Activated CD4-positive, alpha-beta T cell treated with anti-CD3 and anti-CD28 coated beads, Interleukin-2, amount 50 U/mL, for 4 hours (primary cell): ENCODE measurements at regions not wholly inside any gene's neighbourhood (a gene's known extent, or its start where the extent isn't known, plus 50 kb on each side); places are given as distances from the start of the nearest gene placed in this dataset.

ENCODE experiments used
- DNase-seq, 2 experiments: peaks; one replicate each; pipeline ENCODE4 v3.0.0-alpha.2; 2020

DNA sequence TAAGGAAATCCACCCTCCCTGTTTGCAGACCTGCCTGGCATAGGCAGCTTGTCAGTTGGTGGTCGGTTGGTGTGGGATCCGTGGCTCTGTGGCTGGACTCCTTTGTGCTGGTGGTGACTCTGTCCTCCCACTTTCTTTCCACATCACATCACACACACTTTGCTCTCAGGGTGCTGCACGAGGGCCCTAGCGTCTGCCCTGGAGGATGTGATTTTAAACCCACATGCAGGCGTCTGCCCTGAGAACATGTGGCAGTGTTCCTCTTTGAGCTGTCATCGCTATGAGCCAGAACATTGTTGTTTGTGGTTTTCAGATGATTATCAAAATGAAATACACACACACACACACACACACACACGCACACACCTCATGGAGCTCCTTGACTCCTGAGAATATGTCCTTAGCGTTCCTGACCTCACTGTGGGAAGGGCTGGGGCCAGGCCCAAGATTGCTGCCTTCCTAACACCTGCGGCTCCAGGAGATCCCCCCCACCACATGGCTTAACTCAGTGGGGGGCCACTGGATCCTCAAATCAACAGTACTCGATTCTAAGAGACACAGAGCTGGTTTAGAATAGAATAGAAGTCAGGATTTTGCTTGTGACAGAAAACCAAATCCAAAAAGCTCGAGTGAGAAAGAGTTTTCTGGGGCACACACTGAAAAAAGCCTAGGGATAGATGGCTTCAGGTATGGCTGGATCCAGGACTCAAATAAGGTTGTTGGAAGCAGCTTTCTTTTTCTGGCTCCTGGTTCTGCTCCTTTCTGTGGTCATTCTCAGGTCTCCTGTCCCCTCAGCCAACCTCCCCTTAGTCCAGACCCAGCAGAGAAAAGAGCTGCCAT lies 54.8 kb downstream of the RTP5 start:
- DNase-seq: no peak

DNA sequence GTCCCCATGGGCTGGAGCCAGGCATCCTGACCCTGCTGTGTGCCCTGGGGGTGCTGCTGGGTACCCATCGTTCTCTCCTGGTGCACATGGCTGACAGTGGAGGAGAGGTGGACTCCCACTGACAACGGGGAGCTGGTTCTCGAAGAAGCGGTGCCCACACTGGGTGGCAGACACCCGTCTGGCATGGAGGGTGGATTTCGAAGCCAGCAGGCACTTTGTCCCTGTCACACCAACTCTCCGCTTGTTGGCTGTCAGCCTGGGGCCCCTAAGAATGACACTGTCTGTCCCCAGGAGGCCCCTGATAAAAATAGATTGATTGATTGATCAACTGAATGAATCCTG lies 55.4 kb downstream of the RTP5 start:
- DNase-seq: no peak

DNA sequence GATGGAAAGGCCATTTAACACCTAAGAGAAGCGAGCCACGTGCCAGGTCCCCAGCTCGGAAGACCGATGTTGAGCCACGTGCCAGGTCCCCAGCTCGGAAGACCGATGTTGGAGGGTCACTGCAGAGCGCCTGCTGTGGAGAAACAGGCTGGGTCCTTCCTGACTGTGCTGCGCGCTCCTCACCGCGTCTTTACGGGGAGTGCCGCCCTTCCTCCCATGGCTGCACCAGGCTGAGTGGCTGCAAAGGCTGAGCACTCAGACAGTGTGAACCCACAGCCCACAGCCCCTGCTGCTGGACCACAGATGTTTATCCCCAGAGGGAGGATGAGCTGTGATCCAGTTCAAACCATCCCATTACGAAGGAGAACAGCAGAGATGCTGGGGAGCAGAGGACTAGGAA lies 55.7 kb downstream of the RTP5 start:
- DNase-seq: no peak

DNA sequence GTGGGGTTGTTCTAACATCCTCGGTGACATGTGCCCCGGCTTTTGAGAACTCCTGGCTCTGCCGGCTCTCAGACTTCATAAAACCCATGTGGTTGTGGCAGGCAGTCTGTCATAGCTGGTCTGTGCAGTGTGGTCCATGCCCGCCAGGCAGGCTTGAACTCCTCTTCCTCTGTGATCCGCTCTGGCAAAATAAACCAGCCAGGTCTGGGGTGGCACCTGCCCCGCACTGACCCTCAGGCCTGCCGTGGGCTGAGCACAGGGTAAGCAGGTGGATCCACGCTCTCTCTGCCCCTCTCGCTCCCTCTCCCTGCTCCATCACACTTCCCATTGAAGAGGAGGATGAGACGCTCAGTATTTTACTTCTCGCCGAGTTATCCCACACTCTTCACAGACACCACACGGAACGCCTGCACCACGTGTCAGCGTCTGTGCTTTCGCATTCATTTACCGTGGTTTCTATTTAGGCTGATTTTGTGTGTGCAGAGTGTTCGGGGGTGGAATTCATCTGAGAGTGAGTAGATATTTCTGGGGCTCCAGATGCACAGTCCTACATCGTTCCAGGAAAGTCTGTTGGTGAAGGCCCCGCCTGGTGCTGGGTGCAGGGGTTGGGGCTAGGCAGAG lies 56.4 kb downstream of the RTP5 start:
- no peak for DNase-seq

DNA sequence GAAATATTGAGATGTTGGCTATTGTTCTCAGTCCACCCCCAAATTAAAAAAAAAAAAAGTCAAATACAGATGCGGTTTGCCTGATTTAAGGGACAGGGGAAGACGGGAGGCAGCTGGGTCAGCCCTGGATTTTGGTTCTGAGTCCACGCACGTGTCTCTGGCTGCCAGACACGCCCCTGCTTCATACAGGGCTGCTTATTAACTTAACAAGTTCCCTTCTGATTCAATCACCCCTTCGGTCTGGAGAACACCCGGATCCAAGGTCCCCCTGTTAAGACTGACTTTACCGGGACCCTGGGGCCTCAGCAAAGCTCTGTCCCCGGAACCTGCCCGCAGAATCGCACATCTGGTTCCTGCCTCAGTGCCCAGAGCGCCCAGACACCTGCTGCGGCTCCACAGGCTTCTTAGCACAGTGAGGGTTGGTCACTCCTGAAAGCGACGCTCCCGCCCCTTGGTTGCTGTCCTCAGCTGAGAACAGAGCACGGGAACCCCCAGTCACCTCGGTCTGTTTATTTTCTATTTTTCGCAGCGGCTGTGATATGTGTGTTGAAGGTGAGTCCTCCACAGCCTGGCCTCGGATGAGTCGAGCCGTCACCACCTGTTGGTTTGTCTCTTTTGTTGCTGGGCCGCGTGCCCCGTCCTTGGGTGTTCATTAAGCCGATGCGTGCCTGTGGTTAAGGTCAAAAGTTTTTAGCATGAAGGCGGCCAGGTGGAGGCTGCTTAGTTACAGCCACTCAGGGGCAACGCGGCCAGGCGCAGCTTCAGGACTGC lies 57.2 kb downstream of the RTP5 start:
- DNase-seq: no peak

DNA sequence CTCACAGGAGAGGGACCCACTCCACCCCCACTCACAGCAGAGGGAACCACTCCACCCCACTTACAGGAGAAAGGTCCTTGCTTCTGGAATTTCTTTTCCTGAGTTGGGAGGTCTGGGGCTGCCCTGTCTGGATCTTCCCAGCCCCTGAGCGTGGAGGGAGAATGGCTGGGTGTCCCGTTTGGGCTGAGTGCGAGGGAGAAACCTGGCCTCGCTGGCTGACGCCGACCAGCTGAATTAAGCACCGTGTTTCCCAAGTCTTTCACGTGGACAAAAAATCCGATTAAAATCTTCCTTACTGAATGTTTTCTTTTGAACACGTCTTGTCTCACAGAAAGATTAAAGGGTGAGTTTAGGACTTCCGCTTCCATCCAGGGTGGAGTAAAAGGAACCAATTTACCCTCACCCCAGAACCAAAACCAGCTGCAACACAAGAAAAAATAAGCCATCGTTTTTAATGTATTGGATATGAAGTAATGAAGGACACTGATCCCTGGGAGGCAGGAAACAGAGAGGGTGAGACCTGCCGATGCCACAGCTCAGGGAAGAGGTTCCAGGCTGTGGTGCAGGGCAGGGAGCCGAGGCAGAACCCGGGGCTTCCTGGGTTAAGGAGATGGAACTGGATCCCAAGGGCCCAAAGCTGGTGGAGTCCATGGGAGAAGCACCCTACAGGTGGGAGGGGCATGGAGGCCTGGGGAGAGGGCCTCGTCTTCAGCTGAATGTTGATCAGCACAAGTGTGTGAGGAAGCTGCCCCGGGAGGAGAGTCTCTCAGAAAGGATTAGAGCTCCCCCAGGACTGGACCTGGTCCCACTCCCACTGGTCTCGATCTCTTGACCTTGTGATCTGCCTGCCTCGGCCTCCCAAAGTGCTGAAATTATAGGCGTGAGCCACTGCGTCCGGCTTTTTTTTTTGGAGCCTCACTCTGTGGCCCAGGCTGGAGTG lies 60.3 kb downstream of the RTP5 start:
- no peak for DNase-seq

DNA sequence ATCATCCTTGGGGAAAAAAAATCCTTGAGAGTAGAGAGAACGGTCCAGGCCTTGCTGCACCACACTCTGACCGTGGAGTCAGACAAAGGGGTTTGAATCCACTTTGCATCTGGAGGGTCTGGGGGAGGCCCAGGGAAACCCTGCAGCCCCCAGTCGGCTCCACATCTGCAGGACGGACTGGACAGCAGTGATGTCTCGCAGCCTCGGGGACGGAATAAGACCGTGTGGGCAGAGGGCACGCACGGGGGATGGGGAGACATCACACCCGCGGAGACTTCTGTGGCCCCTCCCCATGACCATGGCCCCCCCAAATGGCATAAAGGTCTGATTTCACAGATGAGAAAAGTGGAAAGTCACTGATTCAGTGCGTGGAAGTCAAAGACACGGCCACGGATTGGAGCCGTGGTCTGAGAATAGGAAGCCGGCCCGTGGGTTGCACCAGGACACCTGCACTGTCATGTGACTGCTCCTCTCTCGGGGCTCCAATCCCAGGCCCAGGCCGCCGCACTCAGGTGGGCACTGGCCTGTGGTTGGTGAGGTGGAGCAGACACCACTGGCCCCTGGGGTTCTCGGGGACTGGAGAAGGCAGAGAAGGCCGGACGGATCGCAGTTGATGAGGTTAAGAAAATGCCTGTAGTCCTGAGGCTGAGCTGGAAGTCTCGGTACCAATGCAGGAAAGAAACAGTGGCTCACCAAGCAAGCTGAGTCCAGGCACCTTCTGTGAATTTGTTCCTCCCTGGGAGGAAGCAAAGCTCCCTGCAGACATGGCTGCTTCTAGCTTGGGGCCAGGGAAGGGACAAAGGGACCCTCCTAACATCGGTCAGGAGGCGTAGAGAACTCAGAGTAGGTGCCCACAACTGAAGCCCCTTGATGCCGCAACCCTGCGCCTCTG lies 61.8 kb downstream of the RTP5 start:
- no peak for DNase-seq

DNA sequence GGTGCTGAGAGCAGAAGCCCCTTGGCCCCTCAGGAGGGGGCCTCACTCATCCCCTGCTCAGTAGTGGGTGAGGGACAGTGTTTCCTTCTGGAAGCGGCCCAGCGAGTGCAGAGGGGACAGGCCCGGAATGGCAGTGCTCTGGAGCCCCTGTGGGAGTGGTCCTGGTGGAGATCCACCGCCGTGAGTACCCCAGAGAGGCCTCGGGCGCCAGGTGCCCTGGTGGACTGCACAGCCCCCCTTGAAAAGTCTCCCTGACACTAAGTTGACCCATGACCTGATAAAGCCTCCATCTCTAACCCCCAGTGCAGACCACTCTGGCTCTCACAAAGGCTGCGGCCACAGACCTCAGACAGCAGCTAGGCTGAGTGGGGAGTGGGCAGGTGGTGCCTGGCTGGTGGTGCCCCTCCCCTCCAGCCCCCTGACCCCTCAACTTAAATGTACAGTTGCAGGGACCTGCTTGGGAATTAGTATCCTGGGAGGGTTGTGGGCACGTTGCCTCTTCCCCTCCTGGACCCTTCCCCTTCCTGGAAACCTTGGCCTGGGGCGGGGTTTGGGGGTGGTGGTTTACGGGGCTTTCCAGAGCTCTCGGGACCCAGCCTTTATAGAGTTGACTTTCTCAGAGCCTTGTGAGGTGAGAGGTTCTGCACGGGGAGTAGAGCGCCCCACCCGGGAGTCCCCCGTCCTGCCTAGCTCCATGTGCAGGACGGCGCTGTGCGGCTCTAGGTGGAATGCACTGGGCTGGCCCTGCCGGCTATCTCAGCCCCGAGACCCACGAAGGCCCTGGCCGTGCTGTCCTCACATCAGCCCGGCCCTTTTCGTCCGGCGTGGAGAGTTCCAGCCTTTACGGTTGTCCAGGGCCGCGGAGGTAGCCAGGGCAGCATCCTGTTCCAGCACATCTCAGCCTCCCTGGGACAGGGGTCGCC lies 62.7 kb downstream of the RTP5 start:
- DNase-seq: no peak

DNA sequence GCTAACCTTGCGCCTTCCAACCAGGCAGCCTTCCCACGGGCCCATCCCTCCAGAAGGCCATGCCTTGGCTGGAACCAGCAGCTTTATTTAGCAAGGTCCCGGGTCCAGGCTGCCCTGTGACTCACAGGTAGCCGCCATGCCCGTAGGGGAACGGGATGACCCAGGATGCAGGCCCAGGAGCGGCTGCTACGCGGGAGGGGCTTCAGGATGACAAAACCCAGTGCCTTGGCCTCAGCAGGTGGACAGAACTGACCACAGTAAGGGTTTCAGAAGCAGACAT lies 63.3 kb downstream of the RTP5 start:
- DNase-seq: no peak

DNA sequence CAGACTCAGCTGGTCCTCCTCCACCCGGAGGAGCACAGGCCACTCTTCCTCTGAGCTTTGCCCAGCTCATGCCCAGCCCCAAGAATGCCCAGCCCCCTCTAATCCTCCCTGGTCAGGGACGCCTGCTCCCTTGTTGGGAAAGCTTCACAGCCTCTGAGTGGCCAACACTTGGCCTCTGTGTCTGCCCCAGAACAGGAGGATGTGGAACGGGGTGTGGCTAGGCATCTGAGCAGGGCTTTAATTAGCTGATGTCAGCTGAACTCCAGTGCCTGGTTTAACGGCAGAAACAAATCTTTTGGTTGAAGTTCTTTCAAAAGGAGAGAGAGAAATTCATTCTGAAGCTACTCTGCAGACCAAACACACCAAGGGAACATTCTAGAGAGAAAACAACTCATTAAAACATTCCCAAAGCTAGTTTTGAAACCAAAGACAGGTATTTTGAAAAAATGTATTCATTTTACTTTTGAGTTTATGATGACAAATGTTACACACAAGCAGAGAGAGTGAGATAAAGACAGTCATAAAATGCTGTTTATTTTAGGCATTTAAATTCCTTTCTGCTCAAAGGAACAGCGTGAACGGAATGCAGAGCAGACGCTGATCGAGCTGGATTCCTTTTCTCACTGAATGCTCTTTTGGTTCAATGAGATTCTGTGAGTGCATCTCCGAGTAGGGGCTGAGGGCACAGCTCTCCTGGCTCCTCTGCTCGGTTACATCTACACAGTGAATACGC lies 63.8 kb downstream of the RTP5 start:
- no peak for DNase-seq

DNA sequence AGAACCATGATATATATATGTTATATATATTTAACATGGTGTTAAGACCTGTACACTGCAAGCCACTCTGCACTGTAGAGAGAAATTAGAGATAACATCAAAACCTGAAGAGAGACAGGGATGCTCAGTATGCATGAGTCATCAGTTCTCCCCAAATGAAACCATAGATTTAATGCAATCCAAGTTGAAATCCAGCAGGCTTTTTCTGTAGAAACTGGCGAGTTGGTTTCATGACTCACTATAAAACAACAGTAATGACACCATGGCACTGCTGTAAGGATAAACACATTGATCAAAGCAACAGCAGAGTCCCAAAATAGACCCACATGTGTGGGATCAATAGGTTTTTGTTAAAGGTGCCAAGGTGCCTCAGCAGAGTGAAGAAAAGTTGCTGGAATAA lies 65.8 kb downstream of the RTP5 start:
- no peak for DNase-seq

DNA sequence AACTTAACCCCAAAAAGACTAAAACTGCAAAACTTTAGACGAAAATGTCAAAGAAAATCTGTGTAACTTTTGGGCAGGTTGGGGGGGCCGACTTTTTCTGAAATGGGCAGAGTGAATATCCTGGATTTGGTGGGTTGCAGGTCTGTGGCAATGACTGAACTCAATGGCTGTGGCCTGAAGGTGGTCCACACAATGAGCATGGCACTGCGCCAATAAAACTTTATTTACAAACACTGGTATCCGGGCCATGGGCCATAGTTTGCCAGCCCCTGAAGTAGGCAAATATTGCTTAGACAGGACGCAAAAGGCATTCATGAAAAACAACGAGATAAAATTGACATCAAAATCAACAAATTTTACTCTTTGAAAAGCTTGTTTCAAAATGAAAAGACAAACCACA lies 66.2 kb downstream of the RTP5 start:
- DNase-seq: no peak

DNA sequence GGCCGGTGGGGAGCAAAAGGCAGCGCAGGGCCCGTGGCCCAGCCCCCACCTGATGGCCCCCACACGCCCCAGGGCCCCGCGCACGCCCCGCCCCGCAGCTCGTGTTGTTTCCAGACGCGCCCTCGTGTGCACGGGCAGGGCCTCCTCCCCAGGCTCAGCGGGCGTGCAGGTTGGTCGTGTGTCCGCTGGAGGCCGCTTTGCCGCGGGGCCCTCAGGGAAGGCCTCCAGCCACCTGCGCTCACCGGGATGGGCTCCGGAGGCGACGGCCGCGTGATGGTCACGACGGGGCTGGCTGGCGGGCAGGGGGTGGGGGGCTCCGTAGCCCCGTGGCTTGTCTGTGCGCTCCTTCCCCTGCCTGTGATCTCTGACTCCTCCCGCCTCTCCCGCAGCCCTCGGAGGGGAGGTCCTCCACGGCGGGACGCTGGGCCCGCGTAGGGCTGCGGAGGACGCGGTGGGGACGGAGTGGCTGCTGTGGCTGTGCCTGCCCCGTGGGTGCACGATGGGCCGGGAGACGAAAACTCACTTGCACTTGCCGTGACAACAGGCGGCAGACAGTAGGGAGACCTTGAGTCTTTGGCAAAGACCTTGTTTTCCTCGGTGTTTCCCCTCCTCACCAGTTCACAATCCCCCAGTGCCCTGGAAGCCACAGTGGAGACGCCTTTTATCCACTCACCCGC lies 67.1 kb downstream of the RTP5 start:
- no peak for DNase-seq

DNA sequence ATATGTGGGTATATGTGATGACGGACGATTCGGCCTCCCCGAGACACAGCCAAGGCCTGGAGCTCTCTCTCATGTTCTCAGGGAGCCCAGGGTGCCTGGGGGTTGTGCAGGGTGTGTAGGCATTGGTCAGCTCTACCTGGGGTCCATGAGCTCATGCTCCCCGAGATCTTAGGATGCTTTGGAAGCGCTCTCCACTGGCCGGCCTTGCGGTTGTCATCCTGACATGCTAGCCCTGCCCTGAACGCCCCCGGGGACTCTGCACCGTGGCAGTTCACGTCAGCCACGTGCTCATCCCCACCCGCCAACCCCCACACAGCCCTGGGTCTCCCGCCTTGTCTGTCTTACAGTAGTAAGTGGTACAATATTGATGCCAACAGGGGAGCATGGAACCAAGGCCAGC lies 67.8 kb downstream of the RTP5 start:
- DNase-seq: no peak

DNA sequence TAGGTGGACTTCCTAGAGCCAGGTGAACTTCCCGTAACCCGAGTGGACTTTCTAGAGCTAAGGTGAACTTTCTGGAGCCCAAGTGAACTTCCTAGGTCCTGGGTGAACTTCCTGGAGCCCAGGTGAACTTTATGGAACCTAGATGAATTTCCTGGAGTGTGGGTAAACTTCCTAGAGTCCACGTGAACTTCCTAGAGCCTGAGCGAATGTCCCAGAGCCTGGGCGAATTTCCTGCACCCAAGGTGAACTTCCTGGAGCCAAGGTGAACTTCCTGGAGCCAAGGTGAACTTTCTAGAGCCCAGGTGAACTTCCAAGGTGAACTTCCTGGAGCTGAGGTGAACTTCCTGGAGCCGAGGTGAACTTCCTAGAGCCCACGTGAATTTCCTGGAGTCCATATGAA lies 70.0 kb downstream of the RTP5 start:
- no peak for DNase-seq

DNA sequence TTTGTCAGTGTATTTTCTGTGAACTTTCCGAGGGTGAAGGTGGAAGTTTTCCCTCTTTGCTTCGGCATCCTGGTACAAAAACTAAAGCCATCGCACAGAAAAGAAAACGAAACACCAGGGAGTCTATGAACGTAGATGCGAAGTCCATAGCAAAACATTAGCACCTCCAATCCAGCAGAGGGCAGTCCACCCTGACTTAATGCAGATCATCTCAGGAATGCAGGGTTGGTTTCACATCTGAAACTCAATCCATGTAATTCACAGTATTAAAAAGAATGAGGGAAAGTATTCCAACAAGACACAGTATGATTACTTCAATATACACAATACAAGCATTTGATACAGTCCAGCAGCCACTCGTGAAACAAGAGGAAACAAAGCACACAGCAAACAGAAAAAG lies 70.8 kb downstream of the RTP5 start:
- no peak for DNase-seq

DNA sequence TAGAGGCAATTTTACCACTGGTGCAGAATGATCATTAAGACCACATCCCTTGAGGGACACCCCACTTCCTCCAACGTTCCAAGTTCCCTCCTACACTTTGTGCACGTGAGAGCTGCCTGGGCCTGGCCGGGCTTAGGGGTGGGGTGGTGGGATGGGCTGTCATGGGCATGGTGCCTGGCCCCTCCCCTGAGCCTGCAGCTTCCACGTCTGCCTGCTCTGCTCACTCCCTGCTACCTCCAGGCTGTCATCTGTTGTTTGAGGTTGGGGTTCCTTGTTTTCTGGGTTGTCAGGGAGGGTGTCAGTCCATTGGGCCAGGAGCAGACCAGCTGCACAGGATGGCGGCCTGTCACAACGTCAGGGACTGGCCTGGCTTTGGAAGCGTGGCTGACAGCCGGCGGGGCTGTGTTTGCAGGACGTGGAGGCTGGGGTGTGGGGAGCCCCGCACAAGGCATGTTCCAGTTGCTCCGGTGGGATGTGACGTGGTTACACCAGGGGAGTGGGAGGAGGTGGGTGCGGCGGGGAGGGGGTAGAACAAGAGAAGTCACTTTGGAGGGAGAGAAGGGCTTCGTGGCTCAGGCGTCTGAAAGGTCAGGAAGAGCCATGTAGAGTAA lies 72.3 kb downstream of the RTP5 start:
- DNase-seq: no peak

DNA sequence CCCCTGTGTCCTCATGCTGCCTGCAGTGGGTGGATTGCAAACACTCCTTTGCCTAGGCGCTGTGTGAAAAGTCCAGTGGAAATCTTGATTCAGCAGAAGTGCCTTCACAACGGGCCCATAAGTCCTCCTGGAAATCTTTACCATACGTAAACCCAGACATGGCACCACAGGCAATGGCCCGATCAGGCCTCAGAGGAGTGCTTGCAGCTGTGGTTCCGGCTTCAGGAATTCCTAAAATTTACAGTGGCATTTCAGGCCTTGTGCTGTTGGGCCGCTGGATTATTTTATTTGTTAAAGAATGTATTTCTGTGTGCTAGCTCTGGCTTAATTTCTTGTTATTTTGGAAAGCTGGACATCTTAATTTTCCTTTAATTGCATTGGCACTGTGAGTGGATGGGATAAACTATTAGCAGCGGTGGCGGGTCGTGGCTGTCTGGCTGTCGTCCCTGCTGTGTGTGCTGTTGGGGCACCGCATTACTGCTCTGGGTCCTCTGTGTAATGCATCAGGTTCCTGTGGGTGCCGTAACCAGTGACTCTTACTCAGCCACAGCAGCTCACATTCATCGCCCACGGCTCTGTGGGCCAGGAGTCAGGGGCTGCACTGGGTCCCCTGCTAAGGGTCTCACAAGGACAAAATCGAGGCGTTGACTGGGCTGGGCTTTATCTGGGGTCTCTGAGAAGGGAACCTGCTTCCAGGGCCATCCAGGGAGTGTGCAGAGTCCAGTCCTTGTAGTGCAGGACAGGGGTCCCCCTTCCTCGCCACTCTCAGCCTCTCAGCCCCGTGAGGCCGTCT lies 73.1 kb downstream of the RTP5 start:
- DNase-seq: no peak
